ENCODE measurements at regions not wholly inside any gene's neighbourhood (a gene's known extent, or its start where the extent isn't known, plus 50 kb on each side); places are given as distances from the start of the nearest gene placed in this dataset.
"Not testable (repeated sequence)": the region's sequence is repeated elsewhere in the genome, so short reads cannot be mapped to it uniquely, and the experiment has no call there.

- no peak for DNase-seq
- no peaks in the 10 kb centered on the region for H3K4me1 Mint-ChIP-seq
- no peaks in the 10 kb centered on the region for H3K9me3 Mint-ChIP-seq
- ChIA-PET CTCF (no interaction called here), POLR2A (no interaction called here)
- no peaks in the 10 kb centered on the region for H3K36me3 Mint-ChIP-seq
- no peak overlapping the region for H3K27ac Mint-ChIP-seq
- no peak overlapping the region for H3K4me3 Mint-ChIP-seq
- H3K27me3 ChIP-seq (ENCODE audit: insufficient read depth, low read length, poor library complexity, severe bottlenecking): no peaks in the 10 kb centered on the region
- H3K4me3 ChIP-seq (ENCODE audit: low read length): no peak overlapping the region
- H3K36me3 ChIP-seq (ENCODE audit: insufficient read depth, low read length): no peaks in the 10 kb centered on the region
- no peak overlapping the region for H3K27ac ChIP-seq (ENCODE audit: low read depth, low read length)
- H3K4me1 ChIP-seq (ENCODE audit: insufficient read depth, low read length): no peaks in the 10 kb centered on the region
- H3K9me3 ChIP-seq (ENCODE audit: low read length): no peaks in the 10 kb centered on the region
- peaks cover 13 to 36% of the 10 kb centered on the region in 2 donors for H3K27me3 Mint-ChIP-seq
These were observed 102.1 kb upstream of the GPR6 start for GRCh38 chr6:109875973-109876372.

DNA sequence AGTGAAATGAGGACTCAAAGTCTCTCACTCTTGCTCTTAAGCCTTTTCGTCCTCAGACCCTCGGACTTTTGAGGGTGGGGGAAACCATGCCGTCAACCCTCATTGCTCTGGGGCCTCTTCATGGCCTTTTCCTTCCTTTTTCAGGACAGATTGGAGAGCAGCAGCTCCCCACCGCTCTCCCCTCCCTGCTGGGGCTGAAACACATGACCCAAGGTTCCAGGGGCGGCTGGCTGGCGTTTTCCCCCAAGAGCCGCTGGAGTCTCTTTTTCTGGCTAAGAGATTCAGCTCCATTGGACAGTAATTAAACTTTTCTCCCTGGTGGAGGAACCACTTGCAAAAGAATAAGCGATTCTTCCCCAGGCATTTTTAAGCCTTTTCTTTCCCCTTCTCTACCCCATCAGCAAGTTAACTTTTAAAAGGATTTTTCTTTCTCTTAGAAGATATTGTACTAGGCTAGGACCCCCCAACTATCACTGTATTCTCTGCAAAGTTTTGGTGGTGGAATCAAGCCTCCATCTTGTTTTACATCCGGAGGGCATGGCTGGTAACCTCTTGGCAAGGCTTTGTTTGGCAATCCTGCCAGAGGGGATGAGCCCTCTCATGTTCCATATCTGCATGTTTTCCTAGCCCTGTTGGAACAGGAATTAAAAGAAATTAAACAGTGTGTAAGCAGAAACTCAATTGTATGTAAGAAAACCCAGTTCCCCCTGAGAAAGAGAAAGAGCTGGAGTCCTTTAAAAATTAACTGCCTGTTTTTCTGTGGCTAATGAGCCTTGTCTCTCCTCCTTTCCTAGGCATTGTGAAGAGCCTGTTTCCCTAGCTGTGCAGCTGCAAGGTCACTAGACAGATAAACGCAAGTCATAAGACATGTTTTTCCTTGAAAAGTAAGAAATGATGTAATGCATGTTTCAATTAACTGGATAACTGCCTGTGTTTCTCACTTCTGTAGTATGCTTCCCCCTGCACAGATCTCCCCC is 100.8 kb upstream of the GPR6 start:
- Histone ChIP-seq H3K4me3 (ENCODE audit: low read length) (no peak overlapping the region), H3K27me3 (ENCODE audit: insufficient read depth, low read length, poor library complexity, severe bottlenecking) (no peaks in the 10 kb centered on the region), H3K9me3 (ENCODE audit: low read length) (no peaks in the 10 kb centered on the region), H3K36me3 (ENCODE audit: insufficient read depth, low read length) (no peaks in the 10 kb centered on the region), H3K4me1 (ENCODE audit: insufficient read depth, low read length) (no peaks in the 10 kb centered on the region), H3K27ac (ENCODE audit: low read depth, low read length) (no peak overlapping the region)
- H3K4me1 Mint-ChIP-seq: no peaks in the 10 kb centered on the region
- no peaks in the 10 kb centered on the region for H3K36me3 Mint-ChIP-seq
- CTCF ChIA-PET: no interaction called here
- POLR2A ChIA-PET: no interaction called here
- no peak overlapping the region for H3K4me3 Mint-ChIP-seq
- H3K27me3 Mint-ChIP-seq: peaks cover 7 to 30% of the 10 kb centered on the region in 2 donors
- DNase-seq: no peak
- H3K9me3 Mint-ChIP-seq: peaks cover 0 to 5% (median 0%) of the 10 kb centered on the region in 5 donors
- no peak overlapping the region for H3K27ac Mint-ChIP-seq

- H3K27ac ChIP-seq (ENCODE audit: low read depth, low read length); H3K36me3 ChIP-seq (ENCODE audit: insufficient read depth, low read length); CTCF ChIA-PET; H3K36me3 Mint-ChIP-seq; DNase-seq; H3K4me3 ChIP-seq (ENCODE audit: low read length); H3K4me1 Mint-ChIP-seq; H3K27me3 ChIP-seq (ENCODE audit: insufficient read depth, low read length, poor library complexity, severe bottlenecking); H3K4me1 ChIP-seq (ENCODE audit: insufficient read depth, low read length); H3K9me3 ChIP-seq (ENCODE audit: low read length); POLR2A ChIA-PET; H3K4me3 Mint-ChIP-seq; H3K27ac Mint-ChIP-seq; H3K9me3 Mint-ChIP-seq: not testable (repeated sequence)
- H3K27me3 Mint-ChIP-seq: peaks cover 7 to 29% of the 10 kb centered on the region in 2 donors
These were observed 100.0 kb upstream of the GPR6 start for GRCh38 chr6:109878005-109878690.

DNA sequence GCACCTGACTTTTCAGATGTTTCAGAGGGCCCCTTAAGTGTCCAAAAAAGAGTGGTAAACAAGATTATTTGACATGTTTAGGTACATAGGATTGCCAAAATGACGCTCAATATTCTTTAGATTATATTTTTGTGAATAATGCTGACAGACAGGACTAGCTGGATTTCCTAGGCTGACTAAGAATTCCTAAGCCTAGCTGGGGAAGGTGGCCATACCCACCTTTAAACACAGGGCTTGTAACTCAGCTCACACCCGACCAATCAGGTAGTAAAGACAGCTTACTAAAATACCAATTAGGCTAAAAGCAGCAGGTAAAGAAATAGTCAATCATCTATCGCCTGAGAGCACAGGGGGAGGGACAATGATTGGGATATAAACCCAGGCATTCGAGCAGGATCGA is 99.0 kb upstream of the GPR6 start:
- H3K36me3 Mint-ChIP-seq; H3K4me1 Mint-ChIP-seq; H3K27ac Mint-ChIP-seq; H3K4me1 ChIP-seq (ENCODE audit: insufficient read depth, low read length); DNase-seq; H3K4me3 Mint-ChIP-seq; H3K4me3 ChIP-seq (ENCODE audit: low read length); H3K27me3 ChIP-seq (ENCODE audit: insufficient read depth, low read length, poor library complexity, severe bottlenecking); H3K9me3 Mint-ChIP-seq; CTCF ChIA-PET; POLR2A ChIA-PET; H3K27ac ChIP-seq (ENCODE audit: low read depth, low read length); H3K9me3 ChIP-seq (ENCODE audit: low read length); H3K36me3 ChIP-seq (ENCODE audit: insufficient read depth, low read length): not testable (repeated sequence)
- H3K27me3 Mint-ChIP-seq: peaks cover 7 to 25% of the 10 kb centered on the region in 2 donors

DNA sequence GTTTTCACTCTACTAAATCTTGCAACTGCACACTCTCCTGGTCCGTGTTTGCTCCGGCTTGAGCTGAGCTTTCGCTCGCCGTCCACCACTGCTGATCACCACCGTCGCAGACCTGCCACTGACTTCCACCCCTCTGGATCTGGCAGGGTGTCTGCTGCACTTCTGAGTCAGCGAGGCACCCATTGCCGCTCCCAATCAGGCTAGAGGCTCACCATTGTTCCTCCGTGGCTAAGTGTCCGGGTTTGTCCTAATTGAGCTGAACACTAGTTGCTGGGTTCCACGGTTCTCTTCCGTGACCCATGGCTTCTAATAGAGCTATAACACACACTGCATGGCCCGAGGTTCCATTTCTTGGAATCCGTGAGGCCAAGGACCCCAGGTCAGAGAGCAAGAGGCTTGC is 98.6 kb upstream of the GPR6 start:
- POLR2A ChIA-PET: no interaction called here
- Histone ChIP-seq H3K9me3 (ENCODE audit: low read length) (no peaks in the 10 kb centered on the region), H3K27ac (ENCODE audit: low read depth, low read length) (no peak overlapping the region), H3K4me3 (ENCODE audit: low read length) (no peak overlapping the region), H3K36me3 (ENCODE audit: insufficient read depth, low read length) (no peaks in the 10 kb centered on the region), H3K4me1 (ENCODE audit: insufficient read depth, low read length) (no peaks in the 10 kb centered on the region), H3K27me3 (ENCODE audit: insufficient read depth, low read length, poor library complexity, severe bottlenecking) (no peaks in the 10 kb centered on the region)
- no peaks in the 10 kb centered on the region for H3K36me3 Mint-ChIP-seq
- H3K27me3 Mint-ChIP-seq: peaks cover 7 to 25% of the 10 kb centered on the region in 2 donors
- CTCF ChIA-PET: no interaction called here
- no peaks in the 10 kb centered on the region for H3K4me1 Mint-ChIP-seq
- no peak overlapping the region for H3K4me3 Mint-ChIP-seq
- no peak overlapping the region for H3K27ac Mint-ChIP-seq
- H3K9me3 Mint-ChIP-seq: peaks cover 0 to 5% (median 0%) of the 10 kb centered on the region in 5 donors
- no peak for DNase-seq

GRCh38 chr6:109881069-109881468 is 97.0 kb upstream of the GPR6 start:
- H3K36me3 ChIP-seq (ENCODE audit: insufficient read depth, low read length); H3K4me1 ChIP-seq (ENCODE audit: insufficient read depth, low read length); POLR2A ChIA-PET; H3K27me3 ChIP-seq (ENCODE audit: insufficient read depth, low read length, poor library complexity, severe bottlenecking); H3K27ac ChIP-seq (ENCODE audit: low read depth, low read length); H3K36me3 Mint-ChIP-seq; DNase-seq; H3K9me3 Mint-ChIP-seq; H3K4me3 ChIP-seq (ENCODE audit: low read length); H3K4me3 Mint-ChIP-seq; H3K4me1 Mint-ChIP-seq; H3K9me3 ChIP-seq (ENCODE audit: low read length); H3K27ac Mint-ChIP-seq; CTCF ChIA-PET: not testable (repeated sequence)
- peaks cover 9 to 25% of the 10 kb centered on the region in 2 donors for H3K27me3 Mint-ChIP-seq

- H3K9me3 Mint-ChIP-seq; POLR2A ChIA-PET; H3K36me3 ChIP-seq (ENCODE audit: insufficient read depth, low read length); DNase-seq; H3K27me3 ChIP-seq (ENCODE audit: insufficient read depth, low read length, poor library complexity, severe bottlenecking); H3K9me3 ChIP-seq (ENCODE audit: low read length); H3K4me3 ChIP-seq (ENCODE audit: low read length); H3K4me1 ChIP-seq (ENCODE audit: insufficient read depth, low read length); H3K27ac Mint-ChIP-seq; H3K4me1 Mint-ChIP-seq; H3K4me3 Mint-ChIP-seq; H3K36me3 Mint-ChIP-seq; CTCF ChIA-PET; H3K27ac ChIP-seq (ENCODE audit: low read depth, low read length): not testable (repeated sequence)
- peaks cover 6 to 21% of the 10 kb centered on the region in 2 donors for H3K27me3 Mint-ChIP-seq
These were observed 96.1 kb upstream of the GPR6 start for GRCh38 chr6:109881953-109882490.

DNA sequence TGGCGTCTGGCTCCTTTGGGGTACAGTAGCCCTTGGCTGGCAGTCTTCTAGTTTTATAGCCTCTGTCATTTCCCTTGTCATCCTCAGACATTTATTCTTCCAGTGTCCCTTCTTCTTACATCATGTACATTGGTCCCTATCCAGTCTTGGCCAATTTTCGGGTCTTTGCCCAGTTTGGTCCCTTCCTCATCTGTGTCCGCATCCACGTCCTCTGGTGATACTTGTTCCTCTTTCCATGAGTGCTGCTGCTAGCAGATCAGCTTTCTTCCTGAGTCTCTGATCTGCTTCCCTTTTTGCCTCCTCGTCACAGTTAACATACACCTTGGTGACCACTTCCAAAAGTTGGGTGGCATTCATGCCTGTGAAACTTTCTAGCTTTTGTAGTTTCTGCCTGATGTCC is 86.2 kb upstream of the GPR6 start:
- Histone ChIP-seq H3K27me3 (ENCODE audit: insufficient read depth, low read length, poor library complexity, severe bottlenecking) (no peaks in the 10 kb centered on the region), H3K4me3 (ENCODE audit: low read length) (no peak overlapping the region), H3K4me1 (ENCODE audit: insufficient read depth, low read length) (no peaks in the 10 kb centered on the region), H3K36me3 (ENCODE audit: insufficient read depth, low read length) (no peaks in the 10 kb centered on the region), H3K27ac (ENCODE audit: low read depth, low read length) (no peak overlapping the region), H3K9me3 (ENCODE audit: low read length) (no peaks in the 10 kb centered on the region)
- DNase-seq: no peak
- CTCF ChIA-PET: no interaction called here
- H3K36me3 Mint-ChIP-seq: no peaks in the 10 kb centered on the region
- H3K27ac Mint-ChIP-seq: no peak overlapping the region
- no peaks in the 10 kb centered on the region for H3K4me1 Mint-ChIP-seq
- POLR2A ChIA-PET: no interaction called here
- peaks cover 20 to 27% of the 10 kb centered on the region in 2 donors for H3K27me3 Mint-ChIP-seq
- peaks cover 0 to 1% (median 0%) of the 10 kb centered on the region in 5 donors for H3K9me3 Mint-ChIP-seq
- no peak overlapping the region for H3K4me3 Mint-ChIP-seq

Data from CD8-positive, alpha-beta memory T cell (primary cell).